HAP-1 (cell line): ENCODE measurements at regions not wholly inside any gene's neighbourhood (a gene's known extent, or its start where the extent isn't known, plus 50 kb on each side); places are given as distances from the start of the nearest gene placed in this dataset.
"Not testable (repeated sequence)": the region's sequence is repeated elsewhere in the genome, so short reads cannot be mapped to it uniquely, and the experiment has no call there.

Experiments used
- DNase-seq, 2 experiments: peaks; one replicate each; pipeline ENCODE4 v3.0.0-alpha.2; 2016 to 2020; ENCODE audit warnings: low spot score in 2 of 2
- H3K27me3 ChIP-seq: fragments of 250-450 bp; sonication (Bioruptor Pico); 2 replicates; pipeline ENCODE4 v1.5.1; 2020; ENCODE audit warnings: low read depth, mild to moderate bottlenecking, moderate library complexity
- H3K36me3 ChIP-seq: fragments of 250-450 bp; sonication (Bioruptor Pico); replicated peaks from 2 replicates; pipeline ENCODE4 v1.5.1; 2020; ENCODE audit warnings: mild to moderate bottlenecking
- H3K4me1 ChIP-seq: fragments of 250-450 bp; sonication (Bioruptor Pico); 2 replicates; pipeline ENCODE4 v1.5.1; 2020; ENCODE audit warnings: mild to moderate bottlenecking
- H3K4me3 ChIP-seq: fragments of 250-450 bp; sonication (Bioruptor Pico); 2 replicates; pipeline ENCODE4 v1.5.1; 2020; ENCODE audit warnings: mild to moderate bottlenecking, moderate library complexity
- H3K9me3 ChIP-seq: fragments of 250-450 bp; sonication (Bioruptor Pico); 2 replicates; pipeline ENCODE4 v1.5.1; 2020; ENCODE audit warnings: mild to moderate bottlenecking, moderate library complexity
- in situ Hi-C: fragments of 300-500 bp; cut with MboI; formaldehyde crosslinking; loops from 3 replicates; pipeline ENCODE4 v1.14.3; 2020; ENCODE audit warnings: low sequenced_read_pairs, inconsistent platforms, mixed read lengths

GRCh38 chr5:92163906-92164305, 780.8 kb upstream of the ARRDC3 start:
- Histone ChIP-seq H3K9me3 (no peaks in the 10 kb centered on the region), H3K36me3 (no peaks in the 10 kb centered on the region), H3K4me3 (no peak overlapping the region), H3K27me3 (no peaks in the 10 kb centered on the region), H3K4me1 (0 out of 2 replicates have a peak, but pooled peaks cover 3% of the 10 kb centered on the region)
- no peak for DNase-seq
- in situ Hi-C loops = no loop called here

- no peak for DNase-seq
- in situ Hi-C loops = no loop called here
- H3K27me3 ChIP-seq = no peaks in the 10 kb centered on the region
These were observed 764.7 kb upstream of the ARRDC3 start for GRCh38 chr5:92147798-92148197.

DNA sequence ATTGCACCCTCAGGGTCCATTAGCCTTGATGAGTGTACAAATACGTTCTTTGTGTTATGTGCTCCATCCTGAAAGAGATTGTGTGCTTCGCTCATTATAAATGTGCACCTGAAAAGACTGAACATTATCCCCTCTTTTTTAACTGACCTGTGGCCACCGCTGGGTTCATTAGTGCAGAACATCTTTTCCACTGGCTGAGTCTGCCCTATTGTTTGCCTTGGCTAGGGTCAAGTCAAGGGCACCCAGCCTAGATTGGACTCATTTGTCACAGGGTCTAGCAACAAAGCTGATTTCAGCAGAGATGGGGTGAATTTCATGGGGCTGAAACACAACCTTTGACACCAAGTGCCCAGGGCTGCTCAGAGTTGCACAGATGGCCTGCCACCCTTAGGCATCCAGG, 764.1 kb upstream of the ARRDC3 start:
- H3K4me1 ChIP-seq = peaks cover 21% of the 10 kb centered on the region
- H3K36me3 ChIP-seq = no peaks in the 10 kb centered on the region
- peak in 1 of 2 experiments; percentile 21 for DNase-seq
- in situ Hi-C loops = no loop called here
- H3K9me3 ChIP-seq = no peaks in the 10 kb centered on the region
- no peak overlapping the region for H3K4me3 ChIP-seq
- H3K27me3 ChIP-seq = no peaks in the 10 kb centered on the region

More at GRCh38 chr5:92147798-92148197, 764.7 kb upstream of the ARRDC3 start:
- Histone ChIP-seq H3K9me3 (no peaks in the 10 kb centered on the region), H3K36me3 (no peaks in the 10 kb centered on the region), H3K4me3 (no peak overlapping the region), H3K4me1 (peaks cover 21% of the 10 kb centered on the region)

- H3K27me3 ChIP-seq = no peaks in the 10 kb centered on the region
- H3K9me3 ChIP-seq = no peaks in the 10 kb centered on the region
- in situ Hi-C loops = no loop called here
- peak in 1 of 2 experiments; percentile 16 for DNase-seq
- peaks cover 21% of the 10 kb centered on the region for H3K4me1 ChIP-seq
- H3K4me3 ChIP-seq = no peak overlapping the region
- H3K36me3 ChIP-seq = no peaks in the 10 kb centered on the region
These were observed 762.7 kb upstream of the ARRDC3 start for GRCh38 chr5:92145852-92146251.

DNA sequence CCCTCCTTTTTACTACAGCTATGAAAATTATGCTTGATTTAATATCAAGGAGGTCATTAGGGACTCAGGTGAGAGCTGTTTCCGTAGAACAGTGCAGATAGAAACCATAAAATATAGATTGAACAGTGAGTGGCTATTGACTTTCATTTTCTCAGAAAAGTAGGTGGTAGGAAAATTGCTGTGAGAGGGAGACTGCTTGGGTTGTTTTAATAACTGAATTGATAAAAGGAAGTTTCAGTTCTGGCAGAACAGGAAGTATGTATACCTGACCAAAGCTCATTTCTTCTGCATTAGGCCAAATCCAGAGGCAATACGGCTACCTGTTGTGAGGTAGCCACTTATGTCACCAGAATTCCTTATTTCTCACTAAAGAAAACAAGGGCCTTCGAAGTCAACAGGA, 761.7 kb upstream of the ARRDC3 start:
- Histone ChIP-seq H3K36me3 (no peaks in the 10 kb centered on the region), H3K4me3 (no peak overlapping the region), H3K4me1 (peaks cover 21% of the 10 kb centered on the region), H3K9me3 (no peaks in the 10 kb centered on the region), H3K27me3 (no peaks in the 10 kb centered on the region)
- in situ Hi-C loops = no loop called here
- DNase-seq = no peak

- H3K9me3 ChIP-seq, H3K4me1 ChIP-seq, in situ Hi-C loops, DNase-seq, H3K4me3 ChIP-seq, H3K36me3 ChIP-seq, H3K27me3 ChIP-seq: not testable (repeated sequence)
These were observed 749.3 kb upstream of the ARRDC3 start for GRCh38 chr5:92132294-92132908.

DNA sequence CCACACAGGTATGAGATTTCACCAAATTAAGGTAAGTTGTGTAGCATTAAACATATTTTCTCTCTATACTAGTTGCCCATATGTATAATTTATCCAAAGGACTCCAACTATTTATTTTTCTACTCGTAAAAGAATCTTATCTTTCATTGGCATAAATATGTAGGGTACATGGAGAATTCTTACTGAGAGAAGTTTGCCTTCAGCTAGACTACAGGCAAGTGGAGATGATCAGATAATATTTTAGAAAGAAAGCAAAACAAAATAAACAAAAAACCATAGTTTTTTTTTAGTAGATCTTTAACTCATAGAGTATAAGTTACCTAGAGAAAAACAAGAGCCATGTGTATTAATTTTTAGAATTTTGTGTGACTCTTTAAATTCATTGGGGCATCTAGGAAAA, 743.1 kb upstream of the ARRDC3 start:
- Histone ChIP-seq H3K4me3 (no peak overlapping the region), H3K27me3 (no peaks in the 10 kb centered on the region), H3K36me3 (no peaks in the 10 kb centered on the region), H3K4me1 (no peaks in the 10 kb centered on the region), H3K9me3 (no peaks in the 10 kb centered on the region)
- DNase-seq = no peak
- in situ Hi-C loops = no loop called here

DNA sequence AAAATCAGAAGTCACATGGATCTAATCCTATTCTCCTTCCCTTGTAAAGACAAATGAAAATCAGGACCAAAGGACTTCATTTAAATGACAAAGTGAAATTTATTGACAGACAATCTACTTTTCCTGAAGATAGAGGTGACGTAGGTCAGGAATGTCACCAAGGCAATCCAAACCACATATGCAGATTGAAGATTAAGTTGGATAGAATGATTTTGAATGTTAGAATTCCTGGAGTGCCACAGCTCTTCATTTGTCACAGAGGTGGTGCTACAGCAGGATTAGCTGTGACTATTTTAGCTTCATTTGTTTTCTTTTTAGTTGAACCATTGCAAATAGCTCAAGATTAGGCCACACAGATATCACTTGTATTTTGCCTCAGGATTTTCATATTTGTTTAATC, 736.0 kb upstream of the ARRDC3 start:
- H3K9me3 ChIP-seq = no peaks in the 10 kb centered on the region
- H3K4me3 ChIP-seq = no peak overlapping the region
- H3K27me3 ChIP-seq = no peaks in the 10 kb centered on the region
- H3K4me1 ChIP-seq = peaks cover 17% of the 10 kb centered on the region
- DNase-seq = peak; percentile 36 to 89
- in situ Hi-C loops = no loop called here
- H3K36me3 ChIP-seq = no peaks in the 10 kb centered on the region

DNA sequence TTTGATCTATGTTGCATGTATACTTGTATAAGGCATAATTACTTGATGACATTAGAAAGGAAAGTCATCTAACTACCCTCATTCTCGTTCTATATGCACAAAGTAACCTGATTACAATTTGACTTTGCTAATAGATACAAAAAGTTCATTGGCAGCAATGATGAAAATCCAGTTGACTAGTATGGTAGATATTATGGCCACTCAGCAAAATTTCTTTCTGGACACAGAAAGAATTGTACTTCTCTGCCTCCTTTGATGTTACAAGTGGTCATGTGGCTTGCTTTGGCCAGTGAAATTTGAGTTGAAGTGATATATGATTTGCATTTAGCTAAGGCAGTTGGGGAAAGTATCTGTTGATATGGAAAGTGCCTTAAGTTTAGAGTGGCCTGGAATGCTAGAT, 723.7 kb upstream of the ARRDC3 start:
- in situ Hi-C loops = no loop called here
- Histone ChIP-seq H3K4me1 (no peaks in the 10 kb centered on the region), H3K9me3 (no peaks in the 10 kb centered on the region), H3K4me3 (no peak overlapping the region), H3K36me3 (no peaks in the 10 kb centered on the region), H3K27me3 (no peaks in the 10 kb centered on the region)
- no peak for DNase-seq

- Histone ChIP-seq H3K4me1 (no peaks in the 10 kb centered on the region), H3K36me3 (no peaks in the 10 kb centered on the region), H3K4me3 (no peak overlapping the region), H3K27me3 (no peaks in the 10 kb centered on the region), H3K9me3 (no peaks in the 10 kb centered on the region)
- in situ Hi-C loops = no loop called here
- no peak for DNase-seq
These were observed 721.0 kb upstream of the ARRDC3 start for GRCh38 chr5:92104126-92104525.

- DNase-seq = no peak
- Histone ChIP-seq H3K4me3 (no peak overlapping the region), H3K9me3 (no peaks in the 10 kb centered on the region), H3K4me1 (no peaks in the 10 kb centered on the region), H3K27me3 (no peaks in the 10 kb centered on the region), H3K36me3 (no peaks in the 10 kb centered on the region)
- in situ Hi-C loops = no loop called here
These were observed 719.2 kb upstream of the ARRDC3 start for GRCh38 chr5:92102313-92102712.

GRCh38 chr5:92092239-92092638, 709.1 kb upstream of the ARRDC3 start:
- DNase-seq = no peak
- H3K27me3 ChIP-seq = no peaks in the 10 kb centered on the region
- H3K4me1 ChIP-seq = no peaks in the 10 kb centered on the region
- no peaks in the 10 kb centered on the region for H3K9me3 ChIP-seq
- no peaks in the 10 kb centered on the region for H3K36me3 ChIP-seq
- in situ Hi-C loops = no loop called here
- no peak overlapping the region for H3K4me3 ChIP-seq

- in situ Hi-C loops = no loop called here
- Histone ChIP-seq H3K36me3 (no peaks in the 10 kb centered on the region), H3K27me3 (no peaks in the 10 kb centered on the region), H3K9me3 (no peaks in the 10 kb centered on the region), H3K4me1 (no peaks in the 10 kb centered on the region), H3K4me3 (no peak overlapping the region)
- DNase-seq = no peak
These were observed 703.1 kb upstream of the ARRDC3 start for GRCh38 chr5:92086059-92086811.

DNA sequence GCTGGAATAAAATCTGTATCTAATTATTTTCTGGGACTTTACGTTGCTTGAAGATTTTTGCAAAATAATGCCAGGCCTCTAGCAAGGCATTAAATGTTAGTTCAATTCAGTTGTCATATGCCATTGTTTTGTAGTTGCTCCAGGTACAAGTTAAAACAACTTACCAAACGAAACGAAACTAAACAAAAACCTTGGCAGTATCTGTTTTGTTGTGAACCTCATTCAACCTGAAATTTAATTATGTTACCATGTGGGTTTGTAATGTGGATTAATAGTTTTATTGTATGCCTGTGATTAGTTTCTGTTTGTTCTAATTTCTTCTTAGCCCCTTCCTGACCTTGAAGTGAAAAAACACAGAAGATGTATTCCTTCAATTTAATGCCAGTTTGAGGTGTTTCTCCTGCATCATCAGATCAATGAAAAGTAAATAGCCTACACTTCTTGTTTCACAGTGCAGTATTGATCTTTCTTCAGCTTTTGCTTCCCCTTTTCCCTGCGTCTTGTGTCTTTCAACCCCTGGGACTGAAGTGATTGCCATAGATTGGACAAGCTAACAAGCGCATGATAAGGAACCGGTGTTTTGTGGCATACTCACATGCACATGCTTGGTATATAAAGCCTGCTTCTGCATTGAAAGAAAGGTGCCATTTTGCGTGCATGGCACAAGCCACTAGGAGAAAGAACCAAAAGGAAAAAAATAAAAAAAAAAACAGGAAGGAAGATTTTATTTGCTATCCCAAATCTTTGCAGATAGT, 699.0 kb upstream of the ARRDC3 start:
- H3K4me3 ChIP-seq = no peak overlapping the region
- no peaks in the 10 kb centered on the region for H3K36me3 ChIP-seq
- DNase-seq = no peak
- no peaks in the 10 kb centered on the region for H3K27me3 ChIP-seq
- H3K4me1 ChIP-seq = no peaks in the 10 kb centered on the region
- no peaks in the 10 kb centered on the region for H3K9me3 ChIP-seq
- in situ Hi-C loops = no loop called here
